ENCODE measurements at regions not wholly inside any gene's neighbourhood (a gene's known extent, or its start where the extent isn't known, plus 50 kb on each side); places are given as distances from the start of the nearest gene placed in this dataset.

- no peak overlapping the region for H3K4me3 ChIP-seq (ENCODE audit: low read depth, poor library complexity, severe bottlenecking)
- WGBS, 2 donors: 86 to 92% methylated on average over 2 of the region's 2 CpGs
- intact Hi-C loops (cut with DNase I; ENCODE audit: low total_unique reads): no loop called here
- DNase-seq (ENCODE audit: low spot score in 2 of 2): no peak
- TF ChIP-seq POLR2A (IDR thresholded peaks at IDR 0.05): no peak
- no peak for TF ChIP-seq CTCF (IDR thresholded peaks at IDR 0.05)
Observed at GRCh38 chr6:92522589-92522988, 896.8 kb downstream of the EPHA7 start.

- H3K4me3 ChIP-seq (ENCODE audit: low read depth, poor library complexity, severe bottlenecking): no peak overlapping the region
- 43 to 51% methylated on average over 1 of the region's 1 CpG for WGBS, 2 donors
- DNase-seq (ENCODE audit: low spot score in 2 of 2): no peak
- intact Hi-C loops (cut with DNase I; ENCODE audit: low total_unique reads): no loop called here
- TF ChIP-seq POLR2A (IDR thresholded peaks at IDR 0.05) (no peak), CTCF (IDR thresholded peaks at IDR 0.05) (no peak)
Observed at GRCh38 chr6:92521553-92521952, 897.8 kb downstream of the EPHA7 start.

GRCh38 chr6:92510137-92510536 lies 909.2 kb downstream of the EPHA7 start:
- 89 to 96% methylated on average over 1 of the region's 1 CpG for WGBS, 2 donors
- H3K4me3 ChIP-seq (ENCODE audit: low read depth, poor library complexity, severe bottlenecking): no peak overlapping the region
- DNase-seq (ENCODE audit: low spot score in 2 of 2): no peak
- intact Hi-C loops (cut with DNase I; ENCODE audit: low total_unique reads): no loop called here
- TF ChIP-seq POLR2A (IDR thresholded peaks at IDR 0.05) (no peak), CTCF (IDR thresholded peaks at IDR 0.05) (no peak)

- intact Hi-C loops (cut with DNase I; ENCODE audit: low total_unique reads): no loop called here
- no peak for TF ChIP-seq POLR2A (IDR thresholded peaks at IDR 0.05)
- no peak for DNase-seq (ENCODE audit: low spot score in 2 of 2)
- 69 to 86% methylated on average over 3 of the region's 3 CpGs for WGBS, 2 donors
- no peak overlapping the region for H3K4me3 ChIP-seq (ENCODE audit: low read depth, poor library complexity, severe bottlenecking)
Observed at GRCh38 chr6:92507552-92507951, 911.8 kb downstream of the EPHA7 start.

GRCh38 chr6:92504509-92504908 lies 914.9 kb downstream of the EPHA7 start:
- TF ChIP-seq CTCF (IDR thresholded peaks at IDR 0.05) (no peak), POLR2A (IDR thresholded peaks at IDR 0.05) (no peak)
- H3K4me3 ChIP-seq (ENCODE audit: low read depth, poor library complexity, severe bottlenecking): no peak overlapping the region
- no peak for DNase-seq (ENCODE audit: low spot score in 2 of 2)
- intact Hi-C loops (cut with DNase I; ENCODE audit: low total_unique reads): no loop called here

- DNase-seq (ENCODE audit: low spot score in 2 of 2): no peak
- intact Hi-C loops (cut with DNase I; ENCODE audit: low total_unique reads): no loop called here
- no peak overlapping the region for H3K4me3 ChIP-seq (ENCODE audit: low read depth, poor library complexity, severe bottlenecking)
- 73 to 75% methylated on average over 2 of the region's 2 CpGs for WGBS, 2 donors
- TF ChIP-seq POLR2A (IDR thresholded peaks at IDR 0.05) (no peak), CTCF (IDR thresholded peaks at IDR 0.05) (no peak)
Observed at GRCh38 chr6:92497281-92497680, 922.1 kb downstream of the EPHA7 start.
